Mucosa of descending colon (tissue), 3 donors: ENCODE measurements at regions not wholly inside any gene's neighbourhood (a gene's known extent, or its start where the extent isn't known, plus 50 kb on each side); places are given as distances from the start of the nearest gene placed in this dataset.

Source experiments
- ATAC-seq: fragments of 200-7000 bp; cut with Tn5 transposase; one replicate; pipeline ENCODE4 v1.9.1; 2020; ENCODE audit warnings: mild to moderate bottlenecking, moderate library complexity
- DNase-seq, 3 donors: peaks; one replicate each; pipeline ENCODE4 v3.0.0-alpha.2; 2020
- H3K36me3 ChIP-seq: fragments of 200-600 bp; one replicate; pipeline ENCODE4 v1.8.0; 2021; ENCODE audit warnings: low read depth, mild to moderate bottlenecking
- H3K4me1 ChIP-seq: fragments of 200-600 bp; one replicate; pipeline ENCODE4 v1.8.0; 2021; ENCODE audit warnings: low read depth, mild to moderate bottlenecking
- H3K4me3 ChIP-seq: fragments of 200-600 bp; one replicate; pipeline ENCODE4 v1.8.0; 2021; ENCODE audit warnings: mild to moderate bottlenecking
- H3K9me3 ChIP-seq: fragments of 200-600 bp; one replicate; pipeline ENCODE4 v1.8.0; 2021; ENCODE audit warnings: mild to moderate bottlenecking
- intact Hi-C, 2 donors: fragments of 100-400 bp; cut with DNase I in 1 of 2; cut with micrococcal nuclease in 1 of 2; formaldehyde crosslinking; loops; one replicate each; pipeline versions ENCODE4 v1.11.0 to v1.11.1; 2022; cut with DNase I, micrococcal nuclease
- TF ChIP-seq, protein P1 (sequence below): fragments of 200-600 bp; IDR thresholded peaks from one replicate; pipeline ENCODE4 v1.8.0; 2022; ENCODE audit warnings: antibody characterized with exemption, mild to moderate bottlenecking
- donor health status: DM: no; HTN: no; CAD: no; lungs with moderate emphysema.
- donor health status: DM: no; HTN: no; CAD: no.
- donor health status: DM: no; HTN: yes; CAD: no.

DNA sequence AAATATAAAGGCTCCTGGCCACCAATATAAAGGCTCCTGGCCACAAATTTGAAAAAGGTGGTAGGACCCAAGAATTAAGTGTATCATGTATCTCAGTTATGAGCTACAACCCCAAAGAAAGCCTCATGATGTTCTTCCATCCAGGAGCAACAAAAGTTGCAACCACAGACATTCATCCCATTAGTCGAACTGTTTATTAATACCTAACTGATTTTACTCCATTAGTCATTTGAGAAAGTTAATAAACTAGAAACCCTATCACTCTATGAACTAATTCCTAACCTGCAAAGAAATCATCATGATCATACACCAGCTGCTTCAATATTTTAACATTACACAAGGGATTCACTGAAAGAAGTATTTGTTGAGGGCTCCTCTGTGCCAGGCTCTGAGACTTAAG, 253.2 kb upstream of the GRIP1 start:
- DNase-seq (no peak), ATAC-seq (no peak)
- Histone ChIP-seq H3K4me1 (no peaks in the 10 kb centered on the region), H3K36me3 (no peaks in the 10 kb centered on the region), H3K9me3 (no peaks in the 10 kb centered on the region), H3K4me3 (no peak overlapping the region)
- TF ChIP-seq, protein P1, sequence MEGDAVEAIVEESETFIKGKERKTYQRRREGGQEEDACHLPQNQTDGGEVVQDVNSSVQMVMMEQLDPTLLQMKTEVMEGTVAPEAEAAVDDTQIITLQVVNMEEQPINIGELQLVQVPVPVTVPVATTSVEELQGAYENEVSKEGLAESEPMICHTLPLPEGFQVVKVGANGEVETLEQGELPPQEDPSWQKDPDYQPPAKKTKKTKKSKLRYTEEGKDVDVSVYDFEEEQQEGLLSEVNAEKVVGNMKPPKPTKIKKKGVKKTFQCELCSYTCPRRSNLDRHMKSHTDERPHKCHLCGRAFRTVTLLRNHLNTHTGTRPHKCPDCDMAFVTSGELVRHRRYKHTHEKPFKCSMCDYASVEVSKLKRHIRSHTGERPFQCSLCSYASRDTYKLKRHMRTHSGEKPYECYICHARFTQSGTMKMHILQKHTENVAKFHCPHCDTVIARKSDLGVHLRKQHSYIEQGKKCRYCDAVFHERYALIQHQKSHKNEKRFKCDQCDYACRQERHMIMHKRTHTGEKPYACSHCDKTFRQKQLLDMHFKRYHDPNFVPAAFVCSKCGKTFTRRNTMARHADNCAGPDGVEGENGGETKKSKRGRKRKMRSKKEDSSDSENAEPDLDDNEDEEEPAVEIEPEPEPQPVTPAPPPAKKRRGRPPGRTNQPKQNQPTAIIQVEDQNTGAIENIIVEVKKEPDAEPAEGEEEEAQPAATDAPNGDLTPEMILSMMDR: no peak
- intact Hi-C loops: no loop called here

DNA sequence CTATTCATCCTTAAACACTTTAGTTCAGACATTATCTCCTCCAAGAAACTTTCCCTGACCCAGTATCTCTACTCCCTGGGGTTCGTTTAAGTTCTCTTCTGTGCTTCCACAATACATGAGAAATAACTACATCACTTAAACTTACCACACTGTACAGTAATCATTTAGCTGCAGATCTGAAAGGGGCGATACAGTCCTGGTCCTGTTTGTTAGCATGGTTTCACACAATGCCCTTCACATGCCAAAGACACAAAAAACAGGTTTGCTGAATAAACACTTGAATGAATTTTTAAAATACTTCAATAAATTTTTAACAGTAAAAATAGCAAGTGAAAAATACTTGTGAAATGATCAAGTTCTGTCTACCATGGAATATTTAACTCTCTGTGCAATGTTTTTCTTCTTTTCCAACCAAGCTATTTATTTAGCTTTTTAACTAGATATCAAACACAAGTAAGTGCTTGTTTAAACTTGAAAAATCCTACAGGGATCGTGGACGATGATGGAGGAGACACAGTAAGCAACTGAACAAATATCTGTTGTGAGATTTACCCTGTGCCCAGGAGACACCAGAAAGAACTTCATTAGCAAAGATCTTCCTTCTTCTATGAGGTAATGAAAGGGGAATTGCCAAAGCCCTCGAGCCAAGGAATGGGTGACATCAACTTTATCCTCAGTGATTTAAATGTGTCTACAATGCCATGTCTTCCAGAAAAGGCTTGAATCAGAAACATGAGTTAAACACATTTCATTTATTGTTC, 255.6 kb upstream of the GRIP1 start:
- Histone ChIP-seq H3K36me3 (no peaks in the 10 kb centered on the region), H3K9me3 (no peaks in the 10 kb centered on the region), H3K4me3 (no peak overlapping the region), H3K4me1 (no peaks in the 10 kb centered on the region)
- DNase-seq: no peak
- no peak for ATAC-seq
- TF ChIP-seq, protein P1: no peak
- intact Hi-C loops: no loop called here

DNA sequence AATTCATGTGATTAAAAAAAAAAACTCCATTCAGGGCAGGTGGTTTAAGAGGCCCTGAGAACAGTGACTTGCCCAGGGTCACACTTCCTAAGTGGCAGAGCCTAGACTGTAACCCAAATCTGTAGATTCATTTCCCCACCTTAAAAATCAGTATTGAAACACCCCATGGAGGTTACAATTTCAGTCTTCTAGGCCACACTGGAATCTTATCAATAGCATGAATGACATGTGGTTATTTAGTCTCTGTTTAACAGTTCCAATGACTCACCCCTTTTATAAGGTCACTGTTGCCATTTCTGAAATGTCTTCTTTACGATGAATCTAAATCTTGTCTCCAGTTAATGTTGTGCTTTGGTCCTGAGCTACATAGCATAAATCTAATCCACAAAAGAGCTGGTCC, 262.3 kb upstream of the GRIP1 start:
- TF ChIP-seq, protein P1: no peak
- no peak for DNase-seq
- ATAC-seq: no peak
- Histone ChIP-seq H3K36me3 (no peaks in the 10 kb centered on the region), H3K4me1 (no peaks in the 10 kb centered on the region), H3K9me3 (no peaks in the 10 kb centered on the region), H3K4me3 (no peak overlapping the region)
- intact Hi-C loops: no loop called here

DNA sequence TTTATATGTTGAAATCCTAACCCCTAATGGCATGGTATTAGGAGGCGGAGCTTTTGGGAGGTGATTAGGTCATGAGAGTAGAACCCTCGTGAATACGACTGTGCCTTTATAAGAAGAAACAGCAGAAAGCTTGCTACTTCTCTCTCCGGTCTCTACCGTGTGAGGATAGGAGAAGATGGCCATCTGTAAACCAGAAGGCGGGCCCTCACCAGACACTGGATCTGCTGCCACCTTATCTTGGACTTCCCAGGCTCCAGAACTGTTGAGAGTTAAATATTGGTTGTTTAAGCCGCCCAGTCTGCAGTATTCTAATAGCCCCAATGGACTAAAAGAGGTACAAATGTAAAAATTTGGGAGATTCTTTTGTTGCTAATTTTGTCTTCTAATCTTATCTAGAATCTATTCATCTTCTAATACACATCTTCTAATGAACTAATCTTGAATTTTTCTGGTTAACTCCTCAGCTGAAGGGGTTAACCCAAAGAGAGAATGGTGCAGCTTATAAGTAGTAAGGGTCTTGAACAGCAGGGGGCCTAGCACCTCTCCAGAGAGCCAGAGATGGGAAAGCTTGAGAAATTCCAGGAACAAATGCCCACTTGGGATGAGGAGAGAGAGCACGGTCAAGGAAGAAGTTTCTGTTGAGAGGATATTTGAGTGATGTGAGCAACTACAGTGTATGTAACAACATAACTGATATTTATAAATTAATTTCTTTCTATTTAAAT, 264.0 kb upstream of the GRIP1 start:
- TF ChIP-seq, protein P1: no peak
- H3K9me3 ChIP-seq: no peaks in the 10 kb centered on the region
- H3K4me1 ChIP-seq: no peaks in the 10 kb centered on the region
- H3K4me3 ChIP-seq: no peak overlapping the region
- no peaks in the 10 kb centered on the region for H3K36me3 ChIP-seq
- DNase-seq (no peak), ATAC-seq (no peak)
- intact Hi-C loops: no loop called here

DNA sequence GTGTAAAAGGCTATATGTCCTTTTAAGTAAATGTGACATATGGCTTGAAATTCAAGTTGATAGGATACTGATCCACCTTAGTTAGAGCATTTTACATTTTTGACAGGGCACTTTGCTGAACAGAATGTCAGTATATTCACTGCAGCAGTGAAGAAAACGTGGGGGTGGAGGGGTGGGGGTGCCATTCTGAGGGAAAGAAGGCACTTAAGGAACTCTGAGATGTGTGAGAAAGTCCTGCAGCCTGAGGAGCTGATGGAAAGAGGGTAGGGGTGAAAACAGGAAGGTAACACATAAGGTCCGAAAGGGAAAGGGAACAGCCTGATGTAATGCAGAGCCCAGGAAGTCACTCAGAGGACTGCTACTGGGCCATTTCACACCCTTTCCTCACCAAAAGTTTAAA, 265.5 kb upstream of the GRIP1 start:
- ATAC-seq: no peak
- TF ChIP-seq, protein P1: no peak
- no peaks in the 10 kb centered on the region for H3K9me3 ChIP-seq
- DNase-seq: no peak
- no peak overlapping the region for H3K4me3 ChIP-seq
- intact Hi-C loops: no loop called here
- H3K36me3 ChIP-seq: no peaks in the 10 kb centered on the region
- no peaks in the 10 kb centered on the region for H3K4me1 ChIP-seq
